T47D (cell line): ENCODE measurements at regions not wholly inside any gene's neighbourhood (a gene's known extent, or its start where the extent isn't known, plus 50 kb on each side); places are given as distances from the start of the nearest gene placed in this dataset.

ENCODE experiments used
- DNase-seq, 2 experiments: peaks; one replicate each; pipeline versions ENCODE4 v3.0.0 to v3.0.0-alpha.2; 2011 to 2012; ENCODE audit warnings: low read depth in 1 of 2, low spot score in 1 of 2
- JUND ChIP-seq: IDR thresholded peaks from 2 replicates; pipeline ENCODE4 v1.6.1; 2012; ENCODE audit warnings: low read depth
- in situ Hi-C: cut with HindIII; loops from 2 replicates; pipeline ENCODE4 v1.10.0; 2016; ENCODE audit warnings: low sequenced_read_pairs, low pct_unique_long_range_greater_than_20kb

DNA sequence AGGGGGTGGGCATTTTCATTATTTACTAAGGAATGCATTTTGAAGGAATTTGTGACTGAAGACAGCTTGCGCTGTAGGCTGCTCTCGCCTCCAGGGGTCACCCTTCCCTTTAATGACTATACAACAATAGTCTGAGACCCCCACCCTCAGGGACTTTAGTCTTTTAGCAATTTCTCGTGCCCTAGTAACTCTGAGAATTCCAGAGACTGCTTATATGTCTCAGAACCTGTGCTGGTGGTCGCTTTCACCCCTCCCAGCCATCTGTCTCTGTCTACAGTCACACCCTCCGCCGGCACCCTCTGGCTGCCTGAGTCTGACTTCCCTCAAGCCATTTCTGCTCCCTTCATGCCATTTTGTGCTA lies 671.4 kb downstream of the NR2F1-AS1 start:
- no peak for TF ChIP-seq JUND
- in situ Hi-C loops, result no loop called here
- peak in 1 of 2 experiments; percentile 13 for DNase-seq

DNA sequence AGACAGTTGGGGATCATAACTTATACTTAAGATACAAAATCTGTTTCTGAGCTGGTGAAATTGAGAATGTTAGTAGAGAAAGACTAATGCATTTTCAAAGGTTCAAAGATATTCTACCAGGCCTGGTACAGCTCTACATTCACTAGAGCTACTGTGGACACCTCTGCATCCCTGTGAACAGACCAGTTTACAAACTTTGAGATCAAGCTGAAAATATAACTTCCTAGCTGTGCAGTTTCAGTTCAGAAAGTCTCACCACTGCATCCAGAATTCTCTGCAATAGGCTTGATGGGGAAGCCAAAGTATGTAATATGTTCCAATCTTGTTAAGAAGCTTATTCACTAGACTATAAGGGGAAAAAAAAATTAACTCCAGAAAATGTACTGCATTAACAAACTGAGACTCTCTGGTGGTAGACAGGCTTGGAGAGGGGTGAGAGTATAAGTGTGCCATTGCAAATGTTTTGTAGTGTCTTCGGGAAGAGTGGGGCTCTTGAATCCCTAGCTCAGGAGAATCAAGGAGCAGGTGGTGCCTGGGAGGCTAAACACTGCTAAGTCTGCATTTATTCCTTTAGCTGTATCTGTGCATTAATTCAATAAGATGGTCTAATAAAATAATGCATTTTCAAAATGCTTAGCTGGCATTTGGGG lies 671.9 kb downstream of the NR2F1-AS1 start:
- in situ Hi-C loops, result no loop called here
- TF ChIP-seq JUND, result no peak
- DNase-seq, result no peak

DNA sequence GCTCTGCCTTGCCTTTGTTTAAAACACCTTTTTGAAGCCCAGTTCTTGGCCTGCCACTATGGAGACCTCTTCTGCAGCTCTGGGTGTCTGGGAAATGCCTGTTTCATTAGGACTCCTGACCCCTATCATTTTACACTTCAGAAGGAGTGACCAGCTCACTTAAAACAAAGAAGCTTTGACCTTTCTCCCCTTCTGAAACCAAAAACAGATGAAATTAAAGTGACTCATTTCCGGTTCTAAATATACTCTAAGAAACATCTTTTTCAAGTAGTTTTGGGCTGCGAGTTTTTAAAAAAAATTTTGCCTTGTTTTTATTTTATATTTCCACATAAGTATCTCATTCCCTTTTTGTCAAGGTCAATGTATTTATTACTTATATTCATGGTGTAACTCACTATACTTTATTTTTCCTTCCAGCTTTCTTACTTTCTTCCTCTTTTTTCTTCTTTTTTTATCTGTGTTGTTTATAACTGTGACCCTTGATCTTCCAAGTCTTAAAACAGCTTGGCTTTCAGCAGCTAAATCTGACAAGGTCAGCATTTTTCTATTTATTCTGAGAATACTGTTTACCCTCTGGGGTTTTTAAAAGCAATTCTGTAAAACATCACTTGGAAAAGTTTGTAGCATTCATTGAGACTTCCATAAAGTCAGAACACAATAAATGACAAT lies 672.9 kb downstream of the NR2F1-AS1 start:
- no peak for DNase-seq
- no peak for TF ChIP-seq JUND
- in situ Hi-C loops, result no loop called here

DNA sequence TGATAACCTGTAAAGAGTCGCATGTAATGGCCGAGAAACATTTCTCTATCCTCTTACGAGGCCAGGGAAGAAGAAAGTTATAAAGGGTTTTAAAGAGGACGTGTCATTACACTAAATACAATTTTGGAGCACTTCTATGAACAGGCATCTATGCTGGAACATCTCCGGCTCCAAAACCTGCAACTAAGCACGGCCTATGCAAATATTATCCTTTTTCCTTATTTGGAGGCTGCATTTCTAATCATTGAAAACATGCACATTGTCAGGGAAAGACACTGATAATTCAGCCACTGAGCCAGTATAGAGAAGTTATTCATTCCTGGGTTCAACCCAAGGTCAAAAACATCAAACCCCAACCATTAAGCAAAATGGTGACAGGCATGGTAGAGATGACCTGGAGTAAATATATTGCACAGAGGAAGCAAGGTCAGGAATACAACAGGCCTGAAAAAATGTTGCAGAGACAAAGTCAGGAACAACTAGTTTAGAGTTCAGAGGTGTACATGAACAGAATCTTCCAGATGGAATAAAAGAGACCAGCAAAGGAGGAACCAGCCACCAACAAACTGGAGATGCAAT lies 674.1 kb downstream of the NR2F1-AS1 start:
- no peak for TF ChIP-seq JUND
- in situ Hi-C loops, result no loop called here
- DNase-seq, result no peak

DNA sequence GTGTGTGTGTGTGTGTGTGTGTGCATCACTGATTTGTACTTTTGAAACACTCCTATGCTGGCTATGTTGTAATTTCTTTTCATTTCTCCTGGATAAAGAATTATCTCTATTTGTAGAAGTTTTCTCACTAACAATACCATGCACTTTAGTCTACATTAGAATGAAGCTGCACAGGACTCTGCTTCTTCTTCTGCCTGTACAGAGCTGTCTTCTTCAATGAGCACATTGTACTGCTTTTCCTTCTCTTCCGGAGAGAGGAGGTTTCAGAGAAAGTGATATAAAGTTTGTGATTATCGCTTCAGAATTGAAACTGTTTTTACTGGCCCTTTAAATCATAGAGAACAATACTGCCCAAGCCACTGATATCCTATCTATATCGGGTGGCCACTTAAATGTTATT lies 677.0 kb downstream of the NR2F1-AS1 start:
- TF ChIP-seq JUND, result no peak
- in situ Hi-C loops, result no loop called here
- DNase-seq, result no peak

DNA sequence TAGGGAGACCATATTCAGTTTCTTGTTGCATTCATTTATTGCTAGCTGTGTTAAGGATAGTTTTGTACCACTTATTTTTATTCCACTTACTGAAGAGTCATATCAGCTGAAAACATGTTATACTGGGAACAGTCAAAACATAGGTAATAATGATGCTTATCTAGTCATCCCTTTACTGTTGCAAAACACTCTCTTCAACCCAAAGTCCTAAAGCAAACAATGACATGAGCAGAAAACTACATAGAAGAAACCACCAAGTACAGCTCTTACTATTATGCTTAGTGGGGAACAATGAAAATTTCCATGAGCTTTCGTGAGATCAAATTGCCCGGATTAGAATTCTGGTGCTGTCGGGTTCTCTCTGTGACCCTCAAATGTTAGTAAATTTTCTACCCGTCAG lies 681.4 kb downstream of the NR2F1-AS1 start:
- TF ChIP-seq JUND, result no peak
- no peak for DNase-seq
- in situ Hi-C loops, result no loop called here

DNA sequence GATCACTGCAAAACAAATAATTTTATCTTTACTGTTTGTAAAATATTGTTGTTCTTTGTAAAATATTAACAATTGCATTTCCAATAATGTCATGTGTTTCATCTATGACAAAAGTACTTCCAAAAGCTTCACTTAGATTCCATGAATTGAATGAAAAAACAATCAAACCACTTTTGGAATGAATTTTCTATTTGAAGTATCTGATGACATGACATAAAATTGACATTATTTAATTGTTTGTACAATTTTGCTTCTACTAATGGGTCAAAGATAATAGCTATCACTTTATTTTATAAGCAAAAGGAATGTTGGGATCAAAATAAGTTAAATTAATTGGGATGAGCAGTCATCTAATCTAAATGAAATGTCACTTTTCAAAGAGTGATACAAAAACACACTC lies 684.3 kb downstream of the NR2F1-AS1 start:
- no peak for DNase-seq
- TF ChIP-seq JUND, result no peak
- in situ Hi-C loops, result no loop called here

DNA sequence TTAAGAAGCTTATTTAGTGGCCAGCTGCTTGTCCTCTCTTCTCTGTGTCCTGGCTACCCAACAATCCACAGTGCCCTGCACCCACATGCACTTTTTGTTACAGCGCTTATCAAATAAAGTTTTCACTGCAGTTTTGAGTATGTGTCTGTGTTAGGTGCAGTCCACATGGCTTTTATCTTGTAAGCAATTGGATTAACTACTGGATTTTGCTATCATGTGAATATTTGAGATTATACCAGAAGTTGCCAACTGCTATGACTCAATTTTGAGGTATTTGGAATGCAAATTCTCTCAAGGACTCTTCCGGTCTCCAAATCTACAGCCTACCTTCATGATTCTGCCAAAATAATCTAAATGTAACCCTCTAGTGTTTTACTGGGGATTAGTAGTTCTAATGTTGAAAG lies 690.2 kb downstream of the NR2F1-AS1 start:
- in situ Hi-C loops, result no loop called here
- no peak for TF ChIP-seq JUND
- DNase-seq, result no peak

DNA sequence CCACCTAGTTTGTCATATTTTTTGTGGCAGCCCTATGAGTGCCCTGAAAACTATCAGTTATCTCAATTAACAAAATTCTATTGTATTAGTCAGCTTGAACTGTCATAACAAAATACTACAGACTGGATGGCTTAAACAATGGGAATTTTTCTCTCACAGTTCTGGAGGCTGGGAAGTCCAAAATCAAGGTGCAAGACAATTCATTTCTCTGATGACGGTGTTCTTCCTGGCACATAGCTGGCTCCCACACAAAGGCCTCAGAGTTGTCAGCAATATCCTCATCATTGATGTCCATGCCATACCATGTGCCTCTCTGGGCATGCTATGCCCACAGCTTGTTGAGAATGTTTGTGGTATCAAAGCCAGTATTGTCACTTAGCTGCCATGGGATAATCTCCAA lies 691.9 kb downstream of the NR2F1-AS1 start:
- in situ Hi-C loops, result no loop called here
- no peak for DNase-seq
- no peak for TF ChIP-seq JUND

DNA sequence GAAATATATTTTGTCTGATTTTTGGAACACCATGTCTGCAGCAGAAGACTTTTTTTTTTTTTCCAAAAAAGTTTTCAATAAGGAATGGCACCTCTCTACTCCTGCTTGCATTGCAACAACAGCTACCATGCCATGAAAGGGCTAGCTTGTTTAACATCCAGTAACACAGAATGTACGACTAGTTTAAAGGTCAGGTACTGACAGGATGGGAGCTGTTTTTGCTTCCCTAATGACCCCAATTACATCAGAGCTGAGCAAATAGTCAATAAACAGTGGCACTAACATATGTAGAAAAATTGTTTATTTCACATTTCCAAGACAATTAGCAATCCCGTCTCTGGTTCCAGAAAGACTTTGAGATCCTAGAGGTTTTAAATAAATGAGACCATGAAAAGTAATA lies 693.8 kb downstream of the NR2F1-AS1 start:
- TF ChIP-seq JUND, result no peak
- in situ Hi-C loops, result no loop called here
- no peak for DNase-seq

DNA sequence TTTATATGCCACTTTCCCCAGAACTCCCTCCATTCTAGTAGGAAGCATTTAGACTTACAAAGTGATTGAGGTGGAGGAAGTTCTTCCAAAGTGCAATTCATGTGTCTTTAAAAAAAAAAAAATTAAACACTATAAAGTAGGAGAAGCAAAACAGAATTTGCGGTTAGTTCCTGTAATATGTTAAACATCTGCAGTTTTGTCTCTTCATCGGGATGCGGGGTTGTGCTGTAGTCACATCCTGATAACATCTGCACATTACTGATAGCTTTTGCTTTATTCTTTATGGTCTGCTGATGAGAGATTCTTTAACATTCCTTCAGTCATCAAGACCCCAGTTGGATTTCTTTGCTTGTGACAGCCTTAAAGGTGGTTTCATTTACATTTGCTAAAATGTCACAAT lies 694.3 kb downstream of the NR2F1-AS1 start:
- no peak for TF ChIP-seq JUND
- in situ Hi-C loops, result no loop called here
- no peak for DNase-seq

DNA sequence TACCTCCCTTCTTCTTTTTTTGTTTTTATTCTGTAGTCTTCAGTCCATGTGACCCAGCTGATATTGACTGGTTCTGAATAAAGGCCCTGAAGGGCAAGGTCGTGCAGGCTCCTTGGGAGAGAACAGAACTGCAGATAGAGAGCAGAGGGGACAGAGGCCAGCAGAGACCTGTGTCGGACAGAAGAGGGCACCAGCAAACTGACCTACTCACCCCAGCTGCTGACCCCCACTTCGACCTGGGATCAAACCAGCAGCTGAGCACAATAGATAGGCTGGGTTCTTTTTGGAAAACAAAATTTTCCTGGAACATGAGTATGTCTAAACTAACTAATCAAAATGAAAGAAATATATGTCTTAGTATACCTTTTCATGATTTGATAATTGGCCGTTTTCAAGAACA lies 695.1 kb downstream of the NR2F1-AS1 start:
- DNase-seq, result no peak
- in situ Hi-C loops, result no loop called here
- no peak for TF ChIP-seq JUND

DNA sequence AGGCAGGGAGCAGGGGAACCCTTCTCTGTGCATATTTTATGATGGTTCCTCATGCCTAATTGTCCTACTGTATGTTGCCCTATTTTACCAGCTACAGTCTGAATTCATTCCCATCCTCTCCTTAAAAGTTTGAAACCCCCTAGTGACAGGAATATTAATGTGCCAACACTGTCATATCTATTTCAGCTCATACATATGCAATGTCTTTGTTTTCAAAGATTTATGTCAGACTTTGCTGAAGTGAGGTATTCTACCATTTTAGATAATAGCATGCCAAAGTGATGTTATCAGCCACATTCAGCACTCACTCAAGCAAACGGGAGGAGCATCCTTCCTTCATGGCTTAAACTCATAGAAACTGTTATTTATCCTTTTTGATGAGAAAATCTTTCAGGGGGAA lies 696.5 kb downstream of the NR2F1-AS1 start:
- DNase-seq, result no peak
- in situ Hi-C loops, result no loop called here
- TF ChIP-seq JUND, result no peak
